ENCODE measurements at regions not wholly inside any gene's neighbourhood (a gene's known extent, or its start where the extent isn't known, plus 50 kb on each side); places are given as distances from the start of the nearest gene placed in this dataset.

GRCh38 chr11:109153836-109154235, 268.2 kb upstream of the C11orf87 start:
- no peak overlapping the region for H3K4me3 ChIP-seq
- no peaks in the 10 kb centered on the region for H3K27me3 ChIP-seq (ENCODE audit: low read depth)
- intact Hi-C loops (cut with DNase I): no loop called here
- TF ChIP-seq, protein P1, sequence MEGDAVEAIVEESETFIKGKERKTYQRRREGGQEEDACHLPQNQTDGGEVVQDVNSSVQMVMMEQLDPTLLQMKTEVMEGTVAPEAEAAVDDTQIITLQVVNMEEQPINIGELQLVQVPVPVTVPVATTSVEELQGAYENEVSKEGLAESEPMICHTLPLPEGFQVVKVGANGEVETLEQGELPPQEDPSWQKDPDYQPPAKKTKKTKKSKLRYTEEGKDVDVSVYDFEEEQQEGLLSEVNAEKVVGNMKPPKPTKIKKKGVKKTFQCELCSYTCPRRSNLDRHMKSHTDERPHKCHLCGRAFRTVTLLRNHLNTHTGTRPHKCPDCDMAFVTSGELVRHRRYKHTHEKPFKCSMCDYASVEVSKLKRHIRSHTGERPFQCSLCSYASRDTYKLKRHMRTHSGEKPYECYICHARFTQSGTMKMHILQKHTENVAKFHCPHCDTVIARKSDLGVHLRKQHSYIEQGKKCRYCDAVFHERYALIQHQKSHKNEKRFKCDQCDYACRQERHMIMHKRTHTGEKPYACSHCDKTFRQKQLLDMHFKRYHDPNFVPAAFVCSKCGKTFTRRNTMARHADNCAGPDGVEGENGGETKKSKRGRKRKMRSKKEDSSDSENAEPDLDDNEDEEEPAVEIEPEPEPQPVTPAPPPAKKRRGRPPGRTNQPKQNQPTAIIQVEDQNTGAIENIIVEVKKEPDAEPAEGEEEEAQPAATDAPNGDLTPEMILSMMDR (IDR thresholded peaks at IDR 0.05): no peak
- H3K4me1 ChIP-seq: peaks cover 7% of the 10 kb centered on the region
- ATAC-seq: no peak
- H3K27ac ChIP-seq: no peak overlapping the region
- H3K9me3 ChIP-seq: no peaks in the 10 kb centered on the region
- no peaks in the 10 kb centered on the region for H3K36me3 ChIP-seq
- DNase-seq: no peak

DNA sequence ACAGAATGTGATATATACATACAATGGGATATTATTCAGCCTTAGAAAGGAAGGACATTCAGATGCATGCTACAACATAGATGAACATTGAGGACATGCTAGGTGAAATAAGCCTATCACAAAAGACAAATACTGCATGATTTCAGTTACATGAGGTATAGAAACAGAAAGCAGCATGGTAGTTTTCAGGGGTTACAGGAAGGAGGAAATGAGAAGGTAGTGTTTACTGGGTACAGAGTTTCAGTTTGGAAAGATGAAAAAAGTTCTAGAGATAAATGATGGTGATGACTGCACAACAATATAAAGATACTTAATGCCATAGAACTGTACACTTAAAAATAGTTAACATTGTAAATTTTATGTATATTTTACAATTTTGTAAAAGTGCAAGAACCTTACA, 266.7 kb upstream of the C11orf87 start:
- ATAC-seq (no peak), DNase-seq (no peak)
- no peaks in the 10 kb centered on the region for H3K36me3 ChIP-seq
- H3K27ac ChIP-seq: no peak overlapping the region
- TF ChIP-seq, protein P1 (IDR thresholded peaks at IDR 0.05): no peak
- peaks cover 7% of the 10 kb centered on the region for H3K4me1 ChIP-seq
- intact Hi-C loops (cut with DNase I): no loop called here
- no peak overlapping the region for H3K4me3 ChIP-seq
- H3K9me3 ChIP-seq: no peaks in the 10 kb centered on the region
- H3K27me3 ChIP-seq (ENCODE audit: low read depth): no peaks in the 10 kb centered on the region

DNA sequence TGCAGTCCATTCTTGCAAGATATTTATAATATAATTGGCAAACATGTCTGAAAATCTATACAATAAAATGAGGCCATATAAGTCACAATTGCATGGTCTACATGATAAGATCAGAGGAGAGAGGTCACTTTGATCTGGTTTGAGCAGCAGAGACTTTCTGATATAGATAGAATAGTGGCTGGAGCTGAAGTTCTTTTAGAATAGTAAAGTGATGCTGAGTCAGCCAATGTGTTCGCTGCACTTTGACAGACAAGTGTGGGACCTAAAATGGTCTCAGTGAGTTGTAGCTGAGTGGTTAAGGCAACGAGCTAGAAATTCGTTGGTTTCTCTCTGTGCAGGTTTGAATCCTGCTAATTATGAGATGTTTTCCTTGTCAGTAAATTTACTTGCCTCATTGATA, 257.0 kb upstream of the C11orf87 start:
- Histone ChIP-seq H3K36me3 (no peaks in the 10 kb centered on the region), H3K4me1 (no peaks in the 10 kb centered on the region), H3K9me3 (no peaks in the 10 kb centered on the region), H3K27me3 (ENCODE audit: low read depth) (no peaks in the 10 kb centered on the region), H3K4me3 (no peak overlapping the region), H3K27ac (no peak overlapping the region)
- TF ChIP-seq, protein P1 (IDR thresholded peaks at IDR 0.05): no peak
- ATAC-seq: no peak
- intact Hi-C loops (cut with DNase I): no loop called here
- DNase-seq: no peak

- ATAC-seq: no peak
- TF ChIP-seq, protein P1 (IDR thresholded peaks at IDR 0.05): no peak
- Histone ChIP-seq H3K9me3 (no peaks in the 10 kb centered on the region), H3K36me3 (no peaks in the 10 kb centered on the region), H3K4me3 (no peak overlapping the region), H3K4me1 (no peaks in the 10 kb centered on the region), H3K27me3 (ENCODE audit: low read depth) (no peaks in the 10 kb centered on the region), H3K27ac (no peak overlapping the region)
- DNase-seq: no peak
- intact Hi-C loops (cut with DNase I): no loop called here
Measured at GRCh38 chr11:109166441-109166840, 255.5 kb upstream of the C11orf87 start.

- no peak overlapping the region for H3K27ac ChIP-seq
- ATAC-seq (no peak), DNase-seq (no peak)
- H3K9me3 ChIP-seq: no peaks in the 10 kb centered on the region
- intact Hi-C loops (cut with DNase I): no loop called here
- TF ChIP-seq, protein P1 (IDR thresholded peaks at IDR 0.05): no peak
- H3K4me1 ChIP-seq: no peaks in the 10 kb centered on the region
- no peaks in the 10 kb centered on the region for H3K36me3 ChIP-seq
- H3K27me3 ChIP-seq (ENCODE audit: low read depth): no peaks in the 10 kb centered on the region
- H3K4me3 ChIP-seq: no peak overlapping the region
Measured at GRCh38 chr11:109173504-109173903, 248.5 kb upstream of the C11orf87 start.

- Histone ChIP-seq H3K9me3 (no peaks in the 10 kb centered on the region), H3K27ac (no peak overlapping the region), H3K27me3 (ENCODE audit: low read depth) (no peaks in the 10 kb centered on the region), H3K4me1 (no peaks in the 10 kb centered on the region), H3K4me3 (no peak overlapping the region), H3K36me3 (no peaks in the 10 kb centered on the region)
- intact Hi-C loops (cut with DNase I): no loop called here
- DNase-seq (no peak), ATAC-seq (no peak)
- TF ChIP-seq, protein P1 (IDR thresholded peaks at IDR 0.05): no peak
Measured at GRCh38 chr11:109184376-109184775, 237.6 kb upstream of the C11orf87 start.

Data from lower lobe of right lung (tissue), 2 donors.